SU-DHL-6 (cell line): ENCODE measurements at regions not wholly inside any gene's neighbourhood (a gene's known extent, or its start where the extent isn't known, plus 50 kb on each side); places are given as distances from the start of the nearest gene placed in this dataset.

Source experiments
- CTCF ChIP-seq: fragments of 200-600 bp; sonication (generic); IDR thresholded peaks from one replicate; pipeline ENCODE4 v1.5.1; 2017; ENCODE audit warnings: antibody characterized with exemption, mild to moderate bottlenecking, low read length, moderate library complexity; ENCODE audit not compliant: insufficient read depth, poor library complexity, severe bottlenecking
- EZH2phosphoT487 ChIP-seq: fragments of 200-600 bp; sonication (generic), shearing (Covaris generic); conservative IDR thresholded peaks from 2 replicates; pipeline ENCODE4 v1.6.1; 2018; ENCODE audit warnings: mild to moderate bottlenecking, antibody characterized with exemption, low read length, moderate library complexity, mixed read lengths

DNA sequence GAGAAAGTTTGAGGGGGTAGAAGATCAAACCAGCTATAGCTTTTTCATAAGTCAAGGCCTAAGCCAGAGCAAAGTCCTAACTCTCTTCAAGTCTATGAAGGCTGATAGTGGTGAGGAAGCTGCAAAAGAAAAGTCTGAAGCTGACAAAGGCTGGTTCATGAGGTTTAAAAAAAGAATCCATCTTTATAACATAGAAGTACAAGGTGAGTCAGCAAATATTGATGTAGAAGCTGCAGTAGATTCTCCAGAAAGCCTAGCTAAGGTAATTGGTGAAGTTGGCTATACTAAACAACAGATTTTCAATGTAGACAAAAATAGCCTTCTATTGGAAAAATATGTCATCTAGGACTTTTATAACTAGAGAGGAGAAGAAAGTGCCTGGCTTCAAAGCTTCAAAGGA, 141.4 kb upstream of the ZNF521 start:
- no peak for TF ChIP-seq EZH2phosphoT487
- TF ChIP-seq CTCF: no peak
